MCF 10A (cell line): ENCODE measurements at regions not wholly inside any gene's neighbourhood (a gene's known extent, or its start where the extent isn't known, plus 50 kb on each side); places are given as distances from the start of the nearest gene placed in this dataset.
"Not testable (repeated sequence)": the region's sequence is repeated elsewhere in the genome, so short reads cannot be mapped to it uniquely, and the experiment has no call there.

Experiments
- BruUV-seq: library from RNA; stranded (reverse); fragments of 400-500 nt; replicated peaks from 2 replicates; lab custom pipeline; 2021; lab: Mats Ljungman, UMichigan
- CTCF ChIA-PET: fragments of 300-600 bp; sonication (Branson Sonifier 250); formaldehyde crosslinking; extraction: SDS; loops from one replicate; lab custom pipeline; 2021; ENCODE audit warnings: antibody characterized with exemption, inconsistent platforms; lab: Yijun Ruan, JAX
- POLR2A ChIA-PET: fragments of 300-600, 350-650 bp; sonication (Branson Sonifier 250); formaldehyde crosslinking; extraction: SDS; loops from one replicate; lab custom pipeline; 2020; ENCODE audit warnings: antibody characterized with exemption, inconsistent platforms; lab: Yijun Ruan, JAX
- DNase-seq: peaks from one replicate; pipeline ENCODE4 v3.0.0-alpha.2; 2018; ENCODE audit not compliant: unreplicated experiment
- H3K27ac Mint-ChIP-seq: one replicate; pipeline ENCODE4 v1.8.0; 2022; ENCODE audit warnings: mild to moderate bottlenecking, low read depth, mixed read lengths; ENCODE audit not compliant: unreplicated experiment
- H3K27me3 Mint-ChIP-seq: one replicate; pipeline ENCODE4 v1.8.0; 2022; ENCODE audit warnings: mixed read lengths; ENCODE audit not compliant: insufficient read depth, unreplicated experiment
- H3K36me3 Mint-ChIP-seq: one replicate; pipeline ENCODE4 v1.8.0; 2022; ENCODE audit warnings: mild to moderate bottlenecking, moderate library complexity, mixed read lengths; ENCODE audit not compliant: insufficient read depth, unreplicated experiment
- H3K4me1 Mint-ChIP-seq: one replicate; pipeline ENCODE4 v1.8.0; 2022; ENCODE audit warnings: mixed read lengths; ENCODE audit not compliant: insufficient read depth, unreplicated experiment
- H3K4me3 Mint-ChIP-seq: one replicate; pipeline ENCODE4 v1.8.0; 2022; ENCODE audit warnings: mild to moderate bottlenecking, moderate library complexity, mixed read lengths; ENCODE audit not compliant: unreplicated experiment
- H3K9me3 Mint-ChIP-seq: one replicate; pipeline ENCODE4 v1.8.0; 2022; ENCODE audit warnings: mixed read lengths; ENCODE audit not compliant: unreplicated experiment
- CTCF ChIP-seq: fragments of 200-600 bp; IDR thresholded peaks from one replicate; pipeline ENCODE4 v1.8.0; 2022; ENCODE audit warnings: antibody characterized with exemption, mild to moderate bottlenecking; ENCODE audit not compliant: unreplicated experiment
- intact Hi-C: fragments of 100-400 bp; cut with micrococcal nuclease; formaldehyde crosslinking; loops from 2 replicates; pipeline ENCODE4 v1.14.1; 2022

DNA sequence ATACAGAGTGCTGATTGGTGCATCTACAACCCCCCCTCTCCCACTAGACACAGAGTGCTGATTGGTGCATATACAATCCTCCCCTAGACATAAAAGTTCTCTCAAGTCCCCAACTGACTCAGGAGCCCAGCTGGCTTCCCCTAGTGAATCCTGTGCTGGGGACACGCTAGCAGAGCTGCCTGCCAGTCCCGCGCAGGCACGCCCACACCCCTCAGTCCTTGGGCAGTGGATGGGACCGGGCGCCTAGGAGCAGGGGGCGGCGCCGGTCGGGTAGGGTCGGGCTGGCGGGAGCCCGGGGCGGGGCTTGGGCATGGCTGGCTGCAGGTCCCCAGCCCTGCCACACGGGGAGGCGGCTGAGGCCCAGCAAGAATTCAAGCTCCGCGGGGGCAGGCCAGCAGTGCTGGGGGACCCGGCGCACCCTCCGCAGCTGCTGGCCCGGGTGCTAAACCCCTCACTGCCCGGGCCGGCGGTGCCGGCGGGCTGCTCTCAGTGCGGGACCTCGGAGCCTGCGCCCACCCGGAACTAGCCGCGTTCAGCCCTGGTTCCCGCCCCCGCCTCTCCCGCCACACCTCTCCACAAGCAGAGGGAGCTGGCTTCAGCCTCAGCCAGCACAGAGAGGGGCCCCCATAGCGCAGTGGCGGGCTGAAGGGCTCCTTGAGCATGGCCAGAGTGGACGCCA is 64.3 kb upstream of the DDHD1 start:
- CTCF ChIA-PET = interaction anchor here (0.6 to 1.6 kb wide), 16 partner anchors 13 to 1120 kb away, joined by 3 to 6 read pairs (median 4); no protein-coding TSS in a partner anchor
- intact Hi-C loops = no loop called here
- no peaks in the 10 kb centered on the region for H3K36me3 Mint-ChIP-seq
- POLR2A ChIA-PET = interaction anchor here (0.7 to 1.3 kb wide), 3 partner anchors 13 to 66 kb away, joined by 3 to 4 read pairs (median 3); no protein-coding TSS in a partner anchor
- no peaks in the 10 kb centered on the region for H3K4me1 Mint-ChIP-seq
- no peaks in the 10 kb centered on the region for H3K27me3 Mint-ChIP-seq
- H3K9me3 Mint-ChIP-seq = no peaks in the 10 kb centered on the region
- TF ChIP-seq CTCF = peak; percentile 51
- peak; percentile 63 for DNase-seq
- H3K27ac Mint-ChIP-seq = no peak overlapping the region
- peak overlapping the region; percentile 75 for H3K4me3 Mint-ChIP-seq
- no TSS peak for BruUV-seq

GRCh38 chr14:53216955-53217315 is 63.8 kb upstream of the DDHD1 start:
- intact Hi-C loops, H3K27ac Mint-ChIP-seq, BruUV-seq, H3K9me3 Mint-ChIP-seq, H3K36me3 Mint-ChIP-seq, H3K4me1 Mint-ChIP-seq, DNase-seq, H3K27me3 Mint-ChIP-seq: not testable (repeated sequence)
- peak overlapping the region; percentile 75 for H3K4me3 Mint-ChIP-seq
- ChIA-PET POLR2A (interaction anchor here (0.7 to 1.3 kb wide), 3 partner anchors 14 to 65 kb away, joined by 3 to 4 read pairs (median 3); no protein-coding TSS in a partner anchor), CTCF (interaction anchor here (0.6 to 1.6 kb wide), 10 partner anchors 13 to 741 kb away, joined by 3 to 6 read pairs (median 4); no protein-coding TSS in a partner anchor)

DNA sequence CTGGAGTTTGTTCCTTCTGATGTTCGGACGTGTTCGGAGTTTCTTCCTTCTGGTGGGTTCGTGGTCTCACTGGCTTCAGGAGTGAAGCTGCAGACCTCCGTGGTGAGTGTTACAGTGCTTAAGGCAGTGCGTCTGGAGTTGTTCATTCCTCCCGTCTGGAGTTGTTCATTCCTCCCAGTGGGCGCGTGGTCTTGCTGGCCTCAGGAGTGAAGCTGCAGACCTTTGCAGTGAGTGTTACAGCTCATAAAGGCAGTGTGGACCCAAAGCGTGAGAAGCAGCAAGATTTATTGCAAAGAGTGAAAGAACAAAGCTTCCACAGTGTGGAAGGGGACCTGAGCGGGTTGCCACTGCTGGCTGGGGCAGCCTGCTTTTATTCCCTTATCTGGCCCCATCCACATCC is 63.4 kb upstream of the DDHD1 start:
- H3K4me3 Mint-ChIP-seq, intact Hi-C loops, H3K4me1 Mint-ChIP-seq, BruUV-seq, H3K27me3 Mint-ChIP-seq, DNase-seq, H3K36me3 Mint-ChIP-seq, H3K27ac Mint-ChIP-seq, H3K9me3 Mint-ChIP-seq: not testable (repeated sequence)
- ChIA-PET CTCF (interaction anchor here (0.6 to 1.6 kb wide), 8 partner anchors 12 to 742 kb away, joined by 3 to 5 read pairs (median 4); no protein-coding TSS in a partner anchor), POLR2A (interaction anchor here (0.6 to 1.3 kb wide), 3 partner anchors 14 to 25 kb away, joined by 3 read pairs; no protein-coding TSS in a partner anchor)

DNA sequence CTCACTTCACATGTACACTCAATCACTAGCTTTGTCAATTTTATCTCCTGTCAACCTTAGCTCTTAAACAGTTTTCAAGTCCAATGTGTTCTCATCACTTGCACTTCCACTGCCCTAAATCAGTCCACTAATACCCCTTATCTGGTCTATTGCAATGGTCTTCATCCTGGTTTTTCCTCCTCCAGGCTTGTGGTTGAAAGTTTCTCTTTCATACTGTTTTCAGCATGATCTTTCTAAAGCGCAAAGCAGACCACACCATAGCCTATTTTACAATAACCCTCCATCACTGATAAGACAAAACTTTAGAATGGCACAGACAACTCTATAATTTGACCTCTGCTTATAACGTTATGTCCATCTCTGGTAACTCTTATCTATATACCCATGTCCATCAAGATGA is 62.0 kb upstream of the DDHD1 start:
- H3K27me3 Mint-ChIP-seq = no peaks in the 10 kb centered on the region
- no peak overlapping the region for H3K27ac Mint-ChIP-seq
- no peak for TF ChIP-seq CTCF
- BruUV-seq = no TSS peak
- no peak overlapping the region for H3K4me3 Mint-ChIP-seq
- no peaks in the 10 kb centered on the region for H3K36me3 Mint-ChIP-seq
- H3K4me1 Mint-ChIP-seq = no peaks in the 10 kb centered on the region
- CTCF ChIA-PET = interaction anchor here (1.0 kb wide), 1 partner anchor 323 kb away, joined by 3 read pairs; no protein-coding TSS in a partner anchor
- POLR2A ChIA-PET = interaction anchor here (0.6 kb wide), 1 partner anchor 61 kb away, joined by 3 read pairs; no protein-coding TSS in a partner anchor
- intact Hi-C loops = no loop called here
- no peak for DNase-seq
- H3K9me3 Mint-ChIP-seq = no peaks in the 10 kb centered on the region

DNA sequence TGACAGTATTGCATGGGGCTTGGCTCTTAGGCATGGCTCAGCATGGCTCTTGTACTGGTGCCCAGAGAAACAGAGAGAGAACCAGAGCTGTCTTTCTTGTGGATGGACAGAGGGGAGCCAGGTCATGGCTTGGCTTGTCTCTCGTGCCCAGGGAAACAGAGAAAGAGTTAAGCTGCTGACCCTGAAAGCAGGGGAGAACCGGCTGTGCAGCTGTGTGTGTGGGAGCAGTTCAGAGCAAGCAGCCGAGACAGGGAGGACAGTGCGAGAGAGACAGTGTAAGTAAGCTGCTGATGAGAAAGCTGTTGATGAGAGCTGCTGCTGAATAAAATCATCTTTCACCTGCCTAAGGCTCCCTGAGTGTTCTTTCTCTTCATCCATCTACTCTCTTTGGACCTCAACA is 61.3 kb upstream of the DDHD1 start:
- Mint-ChIP-seq H3K4me3 (no peak overlapping the region), H3K27ac (no peak overlapping the region), H3K9me3 (no peaks in the 10 kb centered on the region), H3K4me1 (no peaks in the 10 kb centered on the region), H3K27me3 (no peaks in the 10 kb centered on the region), H3K36me3 (no peaks in the 10 kb centered on the region)
- POLR2A ChIA-PET = interaction anchor here (0.6 kb wide), 1 partner anchor 60 kb away, joined by 3 read pairs; no protein-coding TSS in a partner anchor
- no TSS peak for BruUV-seq
- intact Hi-C loops = no loop called here
- no peak for TF ChIP-seq CTCF
- CTCF ChIA-PET = interaction anchor here (1.0 kb wide), 1 partner anchor 323 kb away, joined by 3 read pairs; no protein-coding TSS in a partner anchor
- no peak for DNase-seq
